OCI-LY3 (cell line): ENCODE measurements at regions not wholly inside any gene's neighbourhood (a gene's known extent, or its start where the extent isn't known, plus 50 kb on each side); places are given as distances from the start of the nearest gene placed in this dataset.

Experiments used
- EZH2phosphoT487 ChIP-seq: fragments of 200-600 bp; shearing (Covaris generic); IDR thresholded peaks from 2 replicates; pipeline ENCODE4 v1.6.1; 2018; ENCODE audit warnings: antibody characterized with exemption, mixed run types, low read depth
- TF ChIP-seq, protein P1 (sequence below): fragments of 200-600, 300-600 bp; sonication (generic); IDR thresholded peaks from 2 replicates; pipeline ENCODE4 v1.5.1; 2014; ENCODE audit warnings: antibody characterized with exemption, low read length, low read depth

- TF ChIP-seq, protein P1, sequence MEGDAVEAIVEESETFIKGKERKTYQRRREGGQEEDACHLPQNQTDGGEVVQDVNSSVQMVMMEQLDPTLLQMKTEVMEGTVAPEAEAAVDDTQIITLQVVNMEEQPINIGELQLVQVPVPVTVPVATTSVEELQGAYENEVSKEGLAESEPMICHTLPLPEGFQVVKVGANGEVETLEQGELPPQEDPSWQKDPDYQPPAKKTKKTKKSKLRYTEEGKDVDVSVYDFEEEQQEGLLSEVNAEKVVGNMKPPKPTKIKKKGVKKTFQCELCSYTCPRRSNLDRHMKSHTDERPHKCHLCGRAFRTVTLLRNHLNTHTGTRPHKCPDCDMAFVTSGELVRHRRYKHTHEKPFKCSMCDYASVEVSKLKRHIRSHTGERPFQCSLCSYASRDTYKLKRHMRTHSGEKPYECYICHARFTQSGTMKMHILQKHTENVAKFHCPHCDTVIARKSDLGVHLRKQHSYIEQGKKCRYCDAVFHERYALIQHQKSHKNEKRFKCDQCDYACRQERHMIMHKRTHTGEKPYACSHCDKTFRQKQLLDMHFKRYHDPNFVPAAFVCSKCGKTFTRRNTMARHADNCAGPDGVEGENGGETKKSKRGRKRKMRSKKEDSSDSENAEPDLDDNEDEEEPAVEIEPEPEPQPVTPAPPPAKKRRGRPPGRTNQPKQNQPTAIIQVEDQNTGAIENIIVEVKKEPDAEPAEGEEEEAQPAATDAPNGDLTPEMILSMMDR, result no peak
- no peak for TF ChIP-seq EZH2phosphoT487
Observed at GRCh38 chr20:53852014-53852413, 218.4 kb downstream of the BCAS1 start.
